ENCODE measurements at regions not wholly inside any gene's neighbourhood (a gene's known extent, or its start where the extent isn't known, plus 50 kb on each side); places are given as distances from the start of the nearest gene placed in this dataset.

- TF ChIP-seq POLR2A (IDR thresholded peaks at IDR 0.05) (no peak), CTCF (IDR thresholded peaks at IDR 0.05) (no peak)
Observed at GRCh38 chr10:36380538-36380937, 738.4 kb upstream of the FZD8 start.
